Thyroid gland (tissue), 4 donors: ENCODE measurements at regions not wholly inside any gene's neighbourhood (a gene's known extent, or its start where the extent isn't known, plus 50 kb on each side); places are given as distances from the start of the nearest gene placed in this dataset.

Experiments used
- POLR2A ChIP-seq, 2 donors: fragments of 450-650 bp; IDR thresholded peaks; one replicate each; pipeline ENCODE4 v1.6.1; 2017; ENCODE audit warnings: antibody characterized with exemption in 2 of 2, mild to moderate bottlenecking in 2 of 2, moderate library complexity in 1 of 2
- TF ChIP-seq, protein P1 (sequence below), 6 experiments: fragments of 200-600 bp in 3 of 6; fragments of 450-650 bp in 3 of 6; sonication (generic) in 3 of 6; IDR thresholded peaks; one replicate each; pipeline ENCODE4 v1.5.1; 2016 to 2019; ENCODE audit warnings: antibody characterized with exemption in 6 of 6, mild to moderate bottlenecking in 2 of 6, inconsistent platforms in 1 of 6, moderate library complexity in 1 of 6

DNA sequence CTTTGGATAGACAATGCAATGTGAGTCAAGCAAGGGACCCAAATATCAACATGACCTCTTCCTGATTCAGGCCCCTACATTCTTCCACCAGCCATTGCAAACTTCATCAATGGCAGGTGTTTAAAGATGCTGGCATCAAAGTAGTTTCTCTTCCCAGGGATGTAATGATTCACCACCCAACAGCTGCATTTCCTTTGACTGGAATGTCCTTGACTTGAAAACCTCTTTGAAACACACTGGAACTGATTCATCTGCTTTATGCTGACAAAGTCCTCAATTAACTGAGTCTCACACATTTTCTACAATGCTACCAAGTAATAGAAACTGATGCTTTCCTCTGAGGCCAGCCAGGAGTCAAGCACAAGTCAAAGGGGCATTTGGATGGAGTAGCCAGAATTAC, 385.5 kb downstream of the GBE1 start:
- TF ChIP-seq, protein P1, sequence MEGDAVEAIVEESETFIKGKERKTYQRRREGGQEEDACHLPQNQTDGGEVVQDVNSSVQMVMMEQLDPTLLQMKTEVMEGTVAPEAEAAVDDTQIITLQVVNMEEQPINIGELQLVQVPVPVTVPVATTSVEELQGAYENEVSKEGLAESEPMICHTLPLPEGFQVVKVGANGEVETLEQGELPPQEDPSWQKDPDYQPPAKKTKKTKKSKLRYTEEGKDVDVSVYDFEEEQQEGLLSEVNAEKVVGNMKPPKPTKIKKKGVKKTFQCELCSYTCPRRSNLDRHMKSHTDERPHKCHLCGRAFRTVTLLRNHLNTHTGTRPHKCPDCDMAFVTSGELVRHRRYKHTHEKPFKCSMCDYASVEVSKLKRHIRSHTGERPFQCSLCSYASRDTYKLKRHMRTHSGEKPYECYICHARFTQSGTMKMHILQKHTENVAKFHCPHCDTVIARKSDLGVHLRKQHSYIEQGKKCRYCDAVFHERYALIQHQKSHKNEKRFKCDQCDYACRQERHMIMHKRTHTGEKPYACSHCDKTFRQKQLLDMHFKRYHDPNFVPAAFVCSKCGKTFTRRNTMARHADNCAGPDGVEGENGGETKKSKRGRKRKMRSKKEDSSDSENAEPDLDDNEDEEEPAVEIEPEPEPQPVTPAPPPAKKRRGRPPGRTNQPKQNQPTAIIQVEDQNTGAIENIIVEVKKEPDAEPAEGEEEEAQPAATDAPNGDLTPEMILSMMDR (IDR thresholded peaks at IDR 0.05) = no peak
- TF ChIP-seq POLR2A (IDR thresholded peaks at IDR 0.05) = no peak
